Natural killer cell treated with Interleukin-12 subunit alpha and Interleukin-12 subunit beta and Interleukin-15 and Interleukin-18, amount 100 ng/mL, for 72 hours (primary cell): ENCODE measurements at regions not wholly inside any gene's neighbourhood (a gene's known extent, or its start where the extent isn't known, plus 50 kb on each side); places are given as distances from the start of the nearest gene placed in this dataset.
"Not testable (repeated sequence)": the region's sequence is repeated elsewhere in the genome, so short reads cannot be mapped to it uniquely, and the experiment has no call there.

Experiments
- ATAC-seq, 2 donors: fragments of 150-1000 bp; cut with Tn5 transposase in 1 of 2; sonication (Bioruptor Pico), chemical (Tn5 transposase) in 1 of 2; 2 replicates each; pipeline ENCODE4 v1.10.0; 2021
- DNase-seq: peaks from one replicate; pipeline ENCODE4 v3.0.0; 2022; ENCODE audit warnings: low spot score
- H3K27ac Mint-ChIP-seq, 2 donors: 1 replicate in 1 of 2; 2 replicates in 1 of 2; pipeline ENCODE4 v1.8.0; 2022; ENCODE audit warnings: mixed read lengths in 2 of 2, mild to moderate bottlenecking in 1 of 2, moderate library complexity in 1 of 2
- H3K27me3 Mint-ChIP-seq, 2 donors: 1 replicate in 1 of 2; 2 replicates in 1 of 2; pipeline ENCODE4 v1.8.0; 2022; ENCODE audit warnings: mixed read lengths in 2 of 2
- H3K36me3 Mint-ChIP-seq: one replicate; pipeline ENCODE4 v1.8.0; 2022; ENCODE audit warnings: mixed read lengths
- H3K4me1 Mint-ChIP-seq, 2 donors: 1 replicate in 1 of 2; 2 replicates in 1 of 2; pipeline ENCODE4 v1.8.0; 2022; ENCODE audit warnings: low read depth in 2 of 2, mixed read lengths in 2 of 2, mild to moderate bottlenecking in 1 of 2
- H3K4me3 Mint-ChIP-seq: one replicate; pipeline ENCODE4 v1.8.0; 2022; ENCODE audit warnings: mixed read lengths
- H3K9me3 Mint-ChIP-seq: 2 replicates; pipeline ENCODE4 v1.8.0; 2022; ENCODE audit warnings: mixed read lengths

GRCh38 chr15:75792236-75792635 is 51.0 kb upstream of the UBE2Q2 start:
- not testable (repeated sequence) for DNase-seq, H3K4me1 Mint-ChIP-seq, H3K27ac Mint-ChIP-seq, H3K9me3 Mint-ChIP-seq, H3K36me3 Mint-ChIP-seq, H3K4me3 Mint-ChIP-seq, ATAC-seq
- H3K27me3 Mint-ChIP-seq = peaks cover 13 to 22% of the 10 kb centered on the region in 2 donors

GRCh38 chr15:75791337-75791713 is 51.9 kb upstream of the UBE2Q2 start:
- ATAC-seq (no peak), DNase-seq (no peak)
- peaks cover 7 to 15% of the 10 kb centered on the region in 2 donors for H3K27me3 Mint-ChIP-seq
- no peaks in the 10 kb centered on the region for H3K4me1 Mint-ChIP-seq
- no peaks in the 10 kb centered on the region for H3K9me3 Mint-ChIP-seq
- H3K4me3 Mint-ChIP-seq = no peak overlapping the region
- no peaks in the 10 kb centered on the region for H3K36me3 Mint-ChIP-seq
- H3K27ac Mint-ChIP-seq = no peak overlapping the region

GRCh38 chr15:75790631-75791336 is 52.5 kb upstream of the UBE2Q2 start:
- no peak overlapping the region for H3K4me3 Mint-ChIP-seq
- DNase-seq (no peak), ATAC-seq (no peak)
- H3K36me3 Mint-ChIP-seq = no peaks in the 10 kb centered on the region
- H3K9me3 Mint-ChIP-seq = no peaks in the 10 kb centered on the region
- peaks cover 12 to 20% of the 10 kb centered on the region in 2 donors for H3K27me3 Mint-ChIP-seq
- H3K4me1 Mint-ChIP-seq = no peaks in the 10 kb centered on the region
- H3K27ac Mint-ChIP-seq = no peak overlapping the region

- no peak for ATAC-seq
- no peak for DNase-seq
- no peak overlapping the region for H3K4me3 Mint-ChIP-seq
- H3K27ac Mint-ChIP-seq = no peak overlapping the region
- H3K4me1 Mint-ChIP-seq = no peaks in the 10 kb centered on the region
- H3K27me3 Mint-ChIP-seq = peaks cover 23 to 25% of the 10 kb centered on the region in 2 donors
- no peaks in the 10 kb centered on the region for H3K36me3 Mint-ChIP-seq
- no peaks in the 10 kb centered on the region for H3K9me3 Mint-ChIP-seq
Observed at GRCh38 chr15:75786575-75786947, 56.7 kb upstream of the UBE2Q2 start.

- no peak overlapping the region for H3K27ac Mint-ChIP-seq
- H3K27me3 Mint-ChIP-seq = peaks cover 28% of the 10 kb centered on the region in 2 donors
- ATAC-seq (no peak), DNase-seq (no peak)
- H3K4me3 Mint-ChIP-seq = no peak overlapping the region
- no peaks in the 10 kb centered on the region for H3K36me3 Mint-ChIP-seq
- H3K9me3 Mint-ChIP-seq = no peaks in the 10 kb centered on the region
- no peaks in the 10 kb centered on the region for H3K4me1 Mint-ChIP-seq
Observed at GRCh38 chr15:75785771-75786574, 57.3 kb upstream of the UBE2Q2 start.

GRCh38 chr15:75784511-75785480 is 58.5 kb upstream of the UBE2Q2 start:
- ATAC-seq, H3K27ac Mint-ChIP-seq, H3K4me1 Mint-ChIP-seq, DNase-seq, H3K4me3 Mint-ChIP-seq, H3K36me3 Mint-ChIP-seq, H3K9me3 Mint-ChIP-seq: not testable (repeated sequence)
- H3K27me3 Mint-ChIP-seq = peaks cover 37 to 40% of the 10 kb centered on the region in 2 donors

GRCh38 chr15:75783566-75783965 is 59.7 kb upstream of the UBE2Q2 start:
- H3K27ac Mint-ChIP-seq, H3K9me3 Mint-ChIP-seq, ATAC-seq, DNase-seq, H3K4me1 Mint-ChIP-seq, H3K4me3 Mint-ChIP-seq, H3K36me3 Mint-ChIP-seq: not testable (repeated sequence)
- peaks cover 46 to 48% of the 10 kb centered on the region in 2 donors for H3K27me3 Mint-ChIP-seq

GRCh38 chr15:75782926-75783325 is 60.3 kb upstream of the UBE2Q2 start:
- no peaks in the 10 kb centered on the region for H3K9me3 Mint-ChIP-seq
- no peak for DNase-seq

GRCh38 chr15:75780995-75781394 is 62.3 kb upstream of the UBE2Q2 start:
- peaks cover 44 to 49% of the 10 kb centered on the region in 2 donors for H3K27me3 Mint-ChIP-seq
- not testable (repeated sequence) for H3K9me3 Mint-ChIP-seq, H3K4me1 Mint-ChIP-seq, ATAC-seq, DNase-seq, H3K27ac Mint-ChIP-seq, H3K4me3 Mint-ChIP-seq, H3K36me3 Mint-ChIP-seq

More at GRCh38 chr15:75782926-75783325, 60.3 kb upstream of the UBE2Q2 start:
- H3K4me3 Mint-ChIP-seq = no peak overlapping the region
- peaks cover 0 to 4% of the 10 kb centered on the region in 2 donors for H3K4me1 Mint-ChIP-seq
- H3K36me3 Mint-ChIP-seq = no peaks in the 10 kb centered on the region
- no peak for ATAC-seq
- peaks cover 48 to 49% of the 10 kb centered on the region in 2 donors for H3K27me3 Mint-ChIP-seq
- no peak overlapping the region for H3K27ac Mint-ChIP-seq

- ATAC-seq = no peak
- no peak for DNase-seq
- Mint-ChIP-seq H3K4me3 (no peak overlapping the region), H3K27ac (peak overlapping the region in 1 of 2 donors; percentile 53), H3K36me3 (no peaks in the 10 kb centered on the region), H3K27me3 (peaks cover 41 to 43% of the 10 kb centered on the region in 2 donors), H3K4me1 (peaks cover 7 to 8% of the 10 kb centered on the region in 2 donors), H3K9me3 (no peaks in the 10 kb centered on the region)
Observed at GRCh38 chr15:75779504-75779903, 63.7 kb upstream of the UBE2Q2 start.

GRCh38 chr15:75776871-75777610 is 64.4 kb upstream of the CSPG4 start:
- ATAC-seq, H3K27ac Mint-ChIP-seq, H3K4me1 Mint-ChIP-seq, H3K4me3 Mint-ChIP-seq, H3K36me3 Mint-ChIP-seq, DNase-seq, H3K9me3 Mint-ChIP-seq: not testable (repeated sequence)
- peaks cover 28 to 33% of the 10 kb centered on the region in 2 donors for H3K27me3 Mint-ChIP-seq

GRCh38 chr15:75776065-75776423 is 63.4 kb upstream of the CSPG4 start:
- no peak overlapping the region for H3K4me3 Mint-ChIP-seq
- no peaks in the 10 kb centered on the region for H3K9me3 Mint-ChIP-seq
- no peak for ATAC-seq
- H3K27me3 Mint-ChIP-seq = peaks cover 21 to 29% of the 10 kb centered on the region in 2 donors
- peaks cover 7 to 8% of the 10 kb centered on the region in 2 donors for H3K4me1 Mint-ChIP-seq
- DNase-seq = no peak
- no peaks in the 10 kb centered on the region for H3K36me3 Mint-ChIP-seq
- peak overlapping the region in 1 of 2 donors; percentile 28 for H3K27ac Mint-ChIP-seq
